K562 (cell line): ENCODE measurements at regions not wholly inside any gene's neighbourhood (a gene's known extent, or its start where the extent isn't known, plus 50 kb on each side); places are given as distances from the start of the nearest gene placed in this dataset.

Source experiments
- ATAC-seq: fragments of 200-7000 bp; cut with Tn5 transposase; 3 replicates; pipeline ENCODE4 v1.9.1; 2020; ENCODE audit warnings: moderate library complexity
- BruUV-seq: library from RNA; stranded (reverse); fragments of 400-500 nt; replicated peaks from 2 replicates; lab custom pipeline; 2021; lab: Mats Ljungman, UMichigan
- CTCF ChIA-PET: fragments of 300-600 bp; formaldehyde crosslinking; extraction: SDS; loops from one replicate; lab custom pipeline; 2021; ENCODE audit warnings: low intra/inter-chr PET ratio; lab: Yijun Ruan, JAX
- POLR2A ChIA-PET: fragments of 300-600, 350-650 bp; sonication (Branson Sonifier 250); formaldehyde crosslinking; extraction: SDS; loops from one replicate; lab custom pipeline; 2021; ENCODE audit warnings: antibody characterized with exemption, inconsistent platforms; lab: Yijun Ruan, JAX
- DNase-seq, 4 experiments: peaks; one replicate each; pipeline versions ENCODE4 v3.0.0 to v3.0.0-alpha.2; 2011 to 2018; ENCODE audit warnings: low spot score in 3 of 4, mixed read lengths in 3 of 4; ENCODE audit errors: extremely low read depth in 1 of 4
- FAIRE-seq: peaks from 2 replicates; lab custom pipeline; 2011; peaks lifted over from hg19 to GRCh38; lab: Jason Lieb, UNC
- H2AFZ ChIP-seq: 2 replicates; pipeline ENCODE4 v1.6.0; 2011; ENCODE audit warnings: low read depth, low read length, control low read depth, inconsistent platforms
- H3K27ac ChIP-seq: fragments of 200-600 bp; 3 replicates; pipeline ENCODE4 v1.8.0; 2011; ENCODE audit warnings: low read depth, mild to moderate bottlenecking, control low read depth, inconsistent platforms, low read length, moderate library complexity, mixed read lengths; ENCODE audit errors: extremely low read depth
- H3K27me3 ChIP-seq, 2 experiments: fragments of 300-600 bp in 1 of 2; 2 replicates in 1 of 2; 3 replicates in 1 of 2; pipeline versions ENCODE4 v1.6.0 to v1.8.0; 2011; ENCODE audit warnings: inconsistent platforms in 2 of 2, low read length in 2 of 2, mild to moderate bottlenecking in 1 of 2, mixed read lengths in 1 of 2, moderate library complexity in 1 of 2; ENCODE audit not compliant: control insufficient read depth in 2 of 2, insufficient read depth in 2 of 2
- H3K36me3 ChIP-seq: fragments of 300-600 bp; 3 replicates; pipeline ENCODE4 v1.8.0; 2011; ENCODE audit warnings: mild to moderate bottlenecking, low read length, inconsistent platforms; ENCODE audit not compliant: control insufficient read depth, insufficient read depth
- H3K4me1 ChIP-seq, 2 experiments: fragments of 200-600 bp in 1 of 2; replicated peaks in 1 of 2; 2 replicates in 1 of 2; 3 replicates in 1 of 2; pipeline versions ENCODE4 v1.5.1 to v1.8.0; 2011; ENCODE audit warnings: inconsistent platforms in 2 of 2, low read length in 2 of 2, mild to moderate bottlenecking in 1 of 2, mixed read lengths in 1 of 2, moderate library complexity in 1 of 2; ENCODE audit not compliant: control insufficient read depth in 2 of 2, insufficient read depth in 2 of 2
- H3K4me2 ChIP-seq: 2 replicates; pipeline ENCODE4 v1.6.1; 2011; ENCODE audit warnings: low read length, control low read depth, inconsistent platforms, mixed read lengths; ENCODE audit not compliant: insufficient read depth
- H3K4me3 ChIP-seq: fragments of 200-600 bp; sonication (generic), shearing (Covaris generic); 2 replicates; pipeline ENCODE4 v1.5.1; 2016; ENCODE audit warnings: control low read depth, inconsistent platforms
- H3K79me2 ChIP-seq: fragments of 200-600 bp; 3 replicates; pipeline ENCODE4 v1.8.0; 2011; ENCODE audit warnings: low read length, inconsistent platforms; ENCODE audit not compliant: control insufficient read depth, insufficient read depth
- H3K9ac ChIP-seq, 2 experiments: 2 replicates each; pipeline versions ENCODE4 v1.6.0 to v1.6.1; 2011; ENCODE audit warnings: low read depth in 2 of 2, low read length in 2 of 2, control low read depth in 1 of 2, inconsistent platforms in 1 of 2, mild to moderate bottlenecking in 1 of 2, mixed read lengths in 1 of 2; ENCODE audit not compliant: insufficient read depth in 1 of 2
- H3K9me1 ChIP-seq: one replicate; pipeline ENCODE4 v1.6.0; 2011; ENCODE audit warnings: inconsistent platforms, mild to moderate bottlenecking, low read length, moderate library complexity; ENCODE audit not compliant: control insufficient read depth, insufficient read depth
- H3K9me3 ChIP-seq: replicated peaks from 2 replicates; pipeline ENCODE4 v1.5.1; 2011; ENCODE audit warnings: low read depth, low read length, inconsistent platforms; ENCODE audit not compliant: control insufficient read depth, insufficient read depth
- H4K20me1 ChIP-seq: replicated peaks from 2 replicates; pipeline ENCODE4 v1.6.1; 2011; ENCODE audit warnings: low read length, inconsistent platforms, mixed read lengths; ENCODE audit not compliant: control insufficient read depth, insufficient read depth
- BACH1 ChIP-seq: fragments of 200-800 bp; sonication (Bioruptor generic); IDR thresholded peaks from 2 replicates; pipeline ENCODE4 v1.6.1; 2016; ENCODE audit warnings: missing genetic modification characterization, missing compliant biosample characterization
- CBX3 ChIP-seq, 2 experiments: IDR thresholded peaks; 1 replicate in 1 of 2; 2 replicates in 1 of 2; pipeline ENCODE4 v1.6.1; 2012; ENCODE audit warnings: inconsistent platforms in 2 of 2, low read length in 2 of 2, borderline replicate concordance in 1 of 2, control low read depth in 1 of 2
- EGR1 ChIP-seq: fragments of 450-650 bp; conservative IDR thresholded peaks from 2 replicates; pipeline ENCODE4 v1.6.1; 2017; ENCODE audit warnings: mild to moderate bottlenecking
- FOXJ2 ChIP-seq: fragments of 200-800 bp; sonication (Bioruptor generic); IDR thresholded peaks from 2 replicates; pipeline ENCODE4 v1.6.1; 2016; ENCODE audit warnings: missing genetic modification characterization, missing compliant biosample characterization
- MEIS2 ChIP-seq: fragments of 450-650 bp; IDR thresholded peaks from 2 replicates; pipeline ENCODE4 v1.6.1; 2014; ENCODE audit warnings: mild to moderate bottlenecking; ENCODE audit not compliant: partially characterized antibody
- MTF1 ChIP-seq: fragments of 250-450 bp; sonication (Bioruptor Pico); IDR thresholded peaks from 2 replicates; pipeline ENCODE4 v1.9.0; 2021; ENCODE audit warnings: moderate library complexity, mild to moderate bottlenecking, inconsistent platforms, borderline replicate concordance
- NONO ChIP-seq, 2 experiments: fragments of 200-400 bp in 1 of 2; fragments of 450-650 bp in 1 of 2; formaldehyde crosslinking in 1 of 2; IDR thresholded peaks; 2 replicates each; pipeline ENCODE4 v1.6.1; 2017; ENCODE audit warnings: low read depth in 2 of 2, mild to moderate bottlenecking in 2 of 2, moderate library complexity in 2 of 2, low read length in 1 of 2
- PML ChIP-seq: IDR thresholded peaks from 2 replicates; pipeline ENCODE4 v1.6.1; 2012; ENCODE audit warnings: low read length, inconsistent platforms
- SMAD4 ChIP-seq: fragments of 250-450 bp; sonication (Bioruptor Pico); conservative IDR thresholded peaks from 2 replicates; pipeline ENCODE4 v1.8.0; 2021; ENCODE audit warnings: inconsistent platforms, mild to moderate bottlenecking, moderate library complexity
- XRCC4 ChIP-seq: IDR thresholded peaks from one replicate; pipeline ENCODE4 v1.6.1; 2011; ENCODE audit not compliant: insufficient read depth, insufficient read length; ENCODE audit errors: extremely low read depth
- ZNF785 ChIP-seq: fragments of 250-450 bp; sonication (Bioruptor Pico); IDR thresholded peaks from 2 replicates; pipeline ENCODE4 v1.4.0; 2020; ENCODE audit warnings: mild to moderate bottlenecking
- WGBS: fragments of 100-300 bp; shearing (Covaris generic); methylation state at CpG from one replicate; pipeline ENCODE4 v1.1.6; 2016; ENCODE audit warnings: low coverage, mixed read lengths; ENCODE audit not compliant: insufficient coverage; ENCODE audit errors: missing lambda C conversion rate; 5-methylcytosine and 5-hydroxymethylcytosine counted together
- in situ Hi-C: fragments of 300-500 bp; cut with MboI; formaldehyde crosslinking; loops from 4 replicates; pipeline ENCODE4 v1.15.0; 2018; ENCODE audit warnings: inconsistent platforms, mixed read lengths
- intact Hi-C: fragments of 100-400 bp; cut with micrococcal nuclease; formaldehyde crosslinking; loops from 2 replicates; pipeline ENCODE4 v1.14.2; 2022
- TF ChIP-seq, protein P1 (sequence below): sonication (generic); formaldehyde crosslinking; IDR thresholded peaks from 2 replicates; pipeline ENCODE4 v1.8.0; 2022; ENCODE audit warnings: mild to moderate bottlenecking, missing genetic modification reagents, borderline replicate concordance
- TF ChIP-seq, protein P2 (sequence below): fragments of 450-650 bp; formaldehyde crosslinking; IDR thresholded peaks from 2 replicates; pipeline ENCODE4 v1.4.0; 2020; ENCODE audit warnings: mild to moderate bottlenecking, mixed read lengths

DNA sequence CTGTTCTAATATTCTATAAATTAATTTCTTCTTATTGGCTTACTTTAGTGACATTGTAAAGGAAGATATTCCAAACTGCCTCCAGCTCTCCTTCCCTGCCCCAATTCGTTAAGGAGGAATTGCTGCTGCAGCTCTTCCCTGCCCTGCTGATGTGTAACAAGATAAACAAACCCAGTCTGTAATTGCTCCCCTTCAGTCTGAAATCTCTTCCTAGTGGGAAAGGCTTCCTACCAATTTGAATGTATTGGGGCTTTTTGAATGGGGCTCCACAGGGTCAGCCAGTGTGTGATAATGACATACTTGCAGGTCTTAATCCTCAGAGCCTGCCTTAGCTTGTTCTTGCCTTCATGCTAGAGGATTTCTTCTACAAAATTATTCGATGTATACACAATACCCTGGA lies 849.9 kb upstream of the GHITM start:
- Histone ChIP-seq H2AFZ (no peak overlapping the region), H3K79me2 (no peaks in the 10 kb centered on the region), H3K4me3 (no peak overlapping the region), H4K20me1 (no peaks in the 10 kb centered on the region), H3K4me2 (no peak overlapping the region), H3K9me3 (no peaks in the 10 kb centered on the region), H3K27ac (no peak overlapping the region), H3K36me3 (no peaks in the 10 kb centered on the region), H3K9me1 (no peaks in the 10 kb centered on the region), H3K27me3 (no peaks in the 10 kb centered on the region), H3K4me1 (no peaks in the 10 kb centered on the region), H3K9ac (no peak overlapping the region)
- TF ChIP-seq MTF1 (CRISPR knock-in tag) (no peak), MEIS2 (no peak), ZNF785 (CRISPR knock-in tag) (no peak), EGR1 (no peak), FOXJ2 (tag) (no peak), SMAD4 (CRISPR knock-in tag) (no peak), PML (no peak), BACH1 (tag) (no peak), XRCC4 (no peak), NONO (IDR thresholded peaks at IDR 0.05; ENCODE audit: low read depth in 2 of 2, low read length in 1 of 2) (no peak), CBX3 (IDR thresholded peaks at IDR 0.05; ENCODE audit: borderline replicate concordance in 1 of 2, low read length in 2 of 2) (no peak)
- TF ChIP-seq, protein P1, sequence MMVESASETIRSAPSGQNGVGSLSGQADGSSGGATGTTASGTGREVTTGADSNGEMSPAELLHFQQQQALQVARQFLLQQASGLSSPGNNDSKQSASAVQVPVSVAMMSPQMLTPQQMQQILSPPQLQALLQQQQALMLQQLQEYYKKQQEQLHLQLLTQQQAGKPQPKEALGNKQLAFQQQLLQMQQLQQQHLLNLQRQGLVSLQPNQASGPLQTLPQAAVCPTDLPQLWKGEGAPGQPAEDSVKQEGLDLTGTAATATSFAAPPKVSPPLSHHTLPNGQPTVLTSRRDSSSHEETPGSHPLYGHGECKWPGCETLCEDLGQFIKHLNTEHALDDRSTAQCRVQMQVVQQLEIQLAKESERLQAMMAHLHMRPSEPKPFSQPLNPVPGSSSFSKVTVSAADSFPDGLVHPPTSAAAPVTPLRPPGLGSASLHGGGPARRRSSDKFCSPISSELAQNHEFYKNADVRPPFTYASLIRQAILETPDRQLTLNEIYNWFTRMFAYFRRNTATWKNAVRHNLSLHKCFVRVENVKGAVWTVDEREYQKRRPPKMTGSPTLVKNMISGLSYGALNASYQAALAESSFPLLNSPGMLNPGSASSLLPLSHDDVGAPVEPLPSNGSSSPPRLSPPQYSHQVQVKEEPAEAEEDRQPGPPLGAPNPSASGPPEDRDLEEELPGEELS (CRISPR knock-in tag) = no peak
- TF ChIP-seq, protein P2, sequence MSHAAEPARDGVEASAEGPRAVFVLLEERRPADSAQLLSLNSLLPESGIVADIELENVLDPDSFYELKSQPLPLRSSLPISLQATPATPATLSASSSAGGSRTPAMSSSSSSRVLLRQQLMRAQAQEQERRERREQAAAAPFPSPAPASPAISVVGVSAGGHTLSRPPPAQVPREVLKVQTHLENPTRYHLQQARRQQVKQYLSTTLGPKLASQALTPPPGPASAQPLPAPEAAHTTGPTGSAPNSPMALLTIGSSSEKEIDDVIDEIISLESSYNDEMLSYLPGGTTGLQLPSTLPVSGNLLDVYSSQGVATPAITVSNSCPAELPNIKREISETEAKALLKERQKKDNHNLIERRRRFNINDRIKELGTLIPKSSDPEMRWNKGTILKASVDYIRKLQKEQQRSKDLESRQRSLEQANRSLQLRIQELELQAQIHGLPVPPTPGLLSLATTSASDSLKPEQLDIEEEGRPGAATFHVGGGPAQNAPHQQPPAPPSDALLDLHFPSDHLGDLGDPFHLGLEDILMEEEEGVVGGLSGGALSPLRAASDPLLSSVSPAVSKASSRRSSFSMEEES = no peak
- POLR2A ChIA-PET = interaction anchor here (0.6 kb wide), 1 partner anchor 1630 kb away, joined by 3 read pairs; no protein-coding TSS in a partner anchor
- no peak for DNase-seq
- WGBS = 0% methylated on average over 2 of the region's 2 CpGs
- in situ Hi-C loops = no loop called here
- ATAC-seq = no peak
- no TSS peak for BruUV-seq
- intact Hi-C loops = no loop called here
- CTCF ChIA-PET = no interaction called here
- FAIRE-seq = no peak
